ENCODE measurements at regions not wholly inside any gene's neighbourhood (a gene's known extent, or its start where the extent isn't known, plus 50 kb on each side); places are given as distances from the start of the nearest gene placed in this dataset.

GRCh38 chr11:23573429-23573828 lies 713.2 kb upstream of the CCDC179 start:
- H3K4me1 ChIP-seq = no peaks in the 10 kb centered on the region
- no peaks in the 10 kb centered on the region for H3K27me3 ChIP-seq
- H3K4me3 ChIP-seq = no peak overlapping the region
- H3K36me3 ChIP-seq = no peaks in the 10 kb centered on the region
- H3K27ac ChIP-seq = no peak overlapping the region
- H3K9me3 ChIP-seq = no peaks in the 10 kb centered on the region
- intact Hi-C loops (cut with DNase I; ENCODE audit: low total_unique reads) = no loop called here
- TF ChIP-seq, protein P1, sequence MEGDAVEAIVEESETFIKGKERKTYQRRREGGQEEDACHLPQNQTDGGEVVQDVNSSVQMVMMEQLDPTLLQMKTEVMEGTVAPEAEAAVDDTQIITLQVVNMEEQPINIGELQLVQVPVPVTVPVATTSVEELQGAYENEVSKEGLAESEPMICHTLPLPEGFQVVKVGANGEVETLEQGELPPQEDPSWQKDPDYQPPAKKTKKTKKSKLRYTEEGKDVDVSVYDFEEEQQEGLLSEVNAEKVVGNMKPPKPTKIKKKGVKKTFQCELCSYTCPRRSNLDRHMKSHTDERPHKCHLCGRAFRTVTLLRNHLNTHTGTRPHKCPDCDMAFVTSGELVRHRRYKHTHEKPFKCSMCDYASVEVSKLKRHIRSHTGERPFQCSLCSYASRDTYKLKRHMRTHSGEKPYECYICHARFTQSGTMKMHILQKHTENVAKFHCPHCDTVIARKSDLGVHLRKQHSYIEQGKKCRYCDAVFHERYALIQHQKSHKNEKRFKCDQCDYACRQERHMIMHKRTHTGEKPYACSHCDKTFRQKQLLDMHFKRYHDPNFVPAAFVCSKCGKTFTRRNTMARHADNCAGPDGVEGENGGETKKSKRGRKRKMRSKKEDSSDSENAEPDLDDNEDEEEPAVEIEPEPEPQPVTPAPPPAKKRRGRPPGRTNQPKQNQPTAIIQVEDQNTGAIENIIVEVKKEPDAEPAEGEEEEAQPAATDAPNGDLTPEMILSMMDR (IDR thresholded peaks at IDR 0.05) = no peak
- DNase-seq = no peak

GRCh38 chr11:23574149-23574548 lies 713.9 kb upstream of the CCDC179 start:
- no peak overlapping the region for H3K27ac ChIP-seq
- no peak overlapping the region for H3K4me3 ChIP-seq
- no peaks in the 10 kb centered on the region for H3K9me3 ChIP-seq
- H3K36me3 ChIP-seq = no peaks in the 10 kb centered on the region
- intact Hi-C loops (cut with DNase I; ENCODE audit: low total_unique reads) = no loop called here
- TF ChIP-seq, protein P1 (IDR thresholded peaks at IDR 0.05) = no peak
- DNase-seq = no peak
- H3K4me1 ChIP-seq = no peaks in the 10 kb centered on the region
- no peaks in the 10 kb centered on the region for H3K27me3 ChIP-seq

- TF ChIP-seq, protein P1 (IDR thresholded peaks at IDR 0.05) = no peak
- intact Hi-C loops (cut with DNase I; ENCODE audit: low total_unique reads) = no loop called here
- Histone ChIP-seq H3K27me3 (no peaks in the 10 kb centered on the region), H3K4me3 (no peak overlapping the region), H3K36me3 (no peaks in the 10 kb centered on the region), H3K4me1 (no peaks in the 10 kb centered on the region), H3K27ac (no peak overlapping the region), H3K9me3 (no peaks in the 10 kb centered on the region)
- no peak for DNase-seq
Measured at GRCh38 chr11:23577296-23577695, 717.0 kb upstream of the CCDC179 start.

GRCh38 chr11:23585416-23586104 lies 725.3 kb upstream of the CCDC179 start:
- intact Hi-C loops (cut with DNase I; ENCODE audit: low total_unique reads) = no loop called here
- H3K36me3 ChIP-seq = no peaks in the 10 kb centered on the region
- no peak overlapping the region for H3K4me3 ChIP-seq
- H3K27me3 ChIP-seq = no peaks in the 10 kb centered on the region
- H3K4me1 ChIP-seq = peaks cover 0 to 25% (median 0%) of the 10 kb centered on the region in 4 donors
- DNase-seq = no peak
- TF ChIP-seq, protein P1 (IDR thresholded peaks at IDR 0.05) = no peak
- no peaks in the 10 kb centered on the region for H3K9me3 ChIP-seq
- H3K27ac ChIP-seq = peak overlapping the region in 1 of 2 donors; percentile 13

- Histone ChIP-seq H3K9me3 (no peaks in the 10 kb centered on the region), H3K36me3 (no peaks in the 10 kb centered on the region), H3K27ac (peak overlapping the region in 1 of 2 donors; percentile 13), H3K27me3 (no peaks in the 10 kb centered on the region), H3K4me1 (peaks cover 0 to 25% (median 0%) of the 10 kb centered on the region in 4 donors), H3K4me3 (no peak overlapping the region)
- TF ChIP-seq, protein P1 (IDR thresholded peaks at IDR 0.05) = no peak
- intact Hi-C loops (cut with DNase I; ENCODE audit: low total_unique reads) = no loop called here
- DNase-seq = no peak
Measured at GRCh38 chr11:23586173-23586572, 725.9 kb upstream of the CCDC179 start.

Data from tibial artery (tissue), 4 donors.